H9 (cell line): ENCODE measurements at regions not wholly inside any gene's neighbourhood (a gene's known extent, or its start where the extent isn't known, plus 50 kb on each side); places are given as distances from the start of the nearest gene placed in this dataset.

ENCODE experiments used
- DNase-seq: peaks from one replicate; pipeline ENCODE4 v3.0.0-alpha.2; 2017
- H2AFZ ChIP-seq: one replicate; pipeline ENCODE4 v1.6.1; 2013; ENCODE audit warnings: mild to moderate bottlenecking, low read length, control low read depth, moderate library complexity
- H2AK5ac ChIP-seq: 2 replicates; pipeline ENCODE4 v1.6.1; 2013; ENCODE audit warnings: low read length, control low read depth, mixed read lengths; ENCODE audit not compliant: insufficient read length
- H2BK120ac ChIP-seq: one replicate; pipeline ENCODE4 v1.6.1; 2013; ENCODE audit warnings: low read depth, mild to moderate bottlenecking, low read length, control low read depth, inconsistent platforms; ENCODE audit not compliant: poor library complexity, severe bottlenecking
- H2BK12ac ChIP-seq: 2 replicates; pipeline ENCODE4 v1.6.1; 2013; ENCODE audit warnings: low read length, control low read depth, mixed read lengths, low read depth; ENCODE audit not compliant: insufficient read length
- H2BK15ac ChIP-seq: 2 replicates; pipeline ENCODE4 v1.6.1; 2013; ENCODE audit warnings: low read depth, low read length, control low read depth
- H2BK20ac ChIP-seq: one replicate; pipeline ENCODE4 v1.6.1; 2013; ENCODE audit warnings: low read depth, mild to moderate bottlenecking, low read length, control low read depth, inconsistent platforms; ENCODE audit not compliant: poor library complexity, severe bottlenecking
- H2BK5ac ChIP-seq: 2 replicates; pipeline ENCODE4 v1.6.1; 2013; ENCODE audit warnings: low read length, control low read depth, mixed read lengths; ENCODE audit not compliant: insufficient read length
- H3K14ac ChIP-seq: 2 replicates; pipeline ENCODE4 v1.6.1; 2013; ENCODE audit warnings: low read length, control low read depth; ENCODE audit not compliant: insufficient read depth
- H3K18ac ChIP-seq: 2 replicates; pipeline ENCODE4 v1.6.1; 2013; ENCODE audit warnings: low read depth, mild to moderate bottlenecking, mixed read lengths, low read length, control low read depth; ENCODE audit not compliant: insufficient read length
- H3K23ac ChIP-seq: 2 replicates; pipeline ENCODE4 v1.6.1; 2013; ENCODE audit warnings: low read length, control low read depth, mixed read lengths, low read depth; ENCODE audit not compliant: insufficient read length
- H3K23me2 ChIP-seq: 2 replicates; pipeline ENCODE4 v1.6.1; 2013; ENCODE audit warnings: low read depth, mild to moderate bottlenecking, mixed read lengths, low read length, control low read depth; ENCODE audit not compliant: insufficient read length, poor library complexity, severe bottlenecking
- H3K27ac ChIP-seq: 2 replicates; pipeline ENCODE4 v1.5.1; 2013; ENCODE audit warnings: low read length, control low read depth, mixed read lengths, low read depth; ENCODE audit not compliant: insufficient read length
- H3K27me3 ChIP-seq: 2 replicates; pipeline ENCODE4 v1.6.1; 2013; ENCODE audit warnings: low read length, control low read depth, inconsistent platforms; ENCODE audit not compliant: insufficient read depth
- H3K4ac ChIP-seq: 2 replicates; pipeline ENCODE4 v1.6.1; 2013; ENCODE audit warnings: low read depth, mild to moderate bottlenecking, control low read depth, inconsistent platforms, low read length, moderate library complexity
- H3K4me1 ChIP-seq: 2 replicates; pipeline ENCODE4 v1.6.1; 2013; ENCODE audit warnings: low read length, control low read depth, inconsistent platforms; ENCODE audit not compliant: insufficient read depth
- H3K4me2 ChIP-seq: 2 replicates; pipeline ENCODE4 v1.6.1; 2013; ENCODE audit warnings: low read length, control low read depth, mixed read lengths; ENCODE audit not compliant: insufficient read length, insufficient read depth
- H3K56ac ChIP-seq: 2 replicates; pipeline ENCODE4 v1.6.1; 2013; ENCODE audit warnings: low read depth, mild to moderate bottlenecking, mixed read lengths, low read length, control low read depth; ENCODE audit not compliant: insufficient read length
- H3K79me1 ChIP-seq: 2 replicates; pipeline ENCODE4 v1.6.1; 2013; ENCODE audit warnings: low read depth, mild to moderate bottlenecking, moderate library complexity, low read length, control low read depth, inconsistent platforms; ENCODE audit not compliant: insufficient read depth, poor library complexity, severe bottlenecking
- H3K79me2 ChIP-seq: 2 replicates; pipeline ENCODE4 v1.6.1; 2013; ENCODE audit warnings: low read length, control low read depth, inconsistent platforms; ENCODE audit not compliant: insufficient read depth
- H3K9ac ChIP-seq: 2 replicates; pipeline ENCODE4 v1.6.1; 2013; ENCODE audit warnings: low read length, control low read depth, mixed read lengths; ENCODE audit not compliant: insufficient read length; ENCODE audit errors: extremely low read depth
- H3K9me3 ChIP-seq: one replicate; pipeline ENCODE4 v1.6.1; 2013; ENCODE audit warnings: low read depth, low read length, inconsistent platforms; ENCODE audit not compliant: control insufficient read depth
- H3T11ph ChIP-seq: one replicate; pipeline ENCODE4 v1.6.1; 2013; ENCODE audit warnings: mild to moderate bottlenecking, low read length, control low read depth, inconsistent platforms
- H4K20me1 ChIP-seq: one replicate; pipeline ENCODE4 v1.6.1; 2013; ENCODE audit not compliant: control insufficient read depth, insufficient read length, insufficient read depth
- H4K5ac ChIP-seq: 2 replicates; pipeline ENCODE4 v1.6.1; 2013; ENCODE audit warnings: low read depth, mild to moderate bottlenecking, mixed read lengths, low read length, control low read depth; ENCODE audit not compliant: insufficient read length
- H4K8ac ChIP-seq: replicated peaks from 2 replicates; pipeline ENCODE4 v1.6.1; 2013; ENCODE audit warnings: low read length, control low read depth, mixed read lengths, low read depth; ENCODE audit not compliant: insufficient read length
- H4K91ac ChIP-seq: 2 replicates; pipeline ENCODE4 v1.6.1; 2013; ENCODE audit warnings: low read depth, mild to moderate bottlenecking, moderate library complexity, mixed read lengths, low read length, control low read depth; ENCODE audit not compliant: insufficient read length
- H3K27ac Mint-ChIP-seq, 3 experiments: 2 replicates in 2 of 3; 3 replicates in 1 of 3; pipeline ENCODE4 v1.8.0; 2020 to 2021; ENCODE audit warnings: mixed read lengths in 3 of 3, mild to moderate bottlenecking in 1 of 3, moderate library complexity in 1 of 3
- H3K27me3 Mint-ChIP-seq: 2 replicates; pipeline ENCODE4 v1.8.0; 2021; ENCODE audit warnings: low read depth, mild to moderate bottlenecking, moderate library complexity, mixed read lengths
- H3K36me3 Mint-ChIP-seq, 3 experiments: 2 replicates in 2 of 3; 3 replicates in 1 of 3; pipeline ENCODE4 v1.8.0; 2020 to 2021; ENCODE audit warnings: low read depth in 3 of 3, mixed read lengths in 3 of 3; ENCODE audit not compliant: insufficient read depth in 1 of 3
- H3K4me1 Mint-ChIP-seq, 2 experiments: 2 replicates each; pipeline ENCODE4 v1.8.0; 2020; ENCODE audit warnings: mixed read lengths in 2 of 2
- H3K4me3 Mint-ChIP-seq, 2 experiments: 2 replicates in 1 of 2; 3 replicates in 1 of 2; pipeline ENCODE4 v1.8.0; 2020 to 2021; ENCODE audit warnings: mild to moderate bottlenecking in 2 of 2, mixed read lengths in 2 of 2, moderate library complexity in 1 of 2
- H3K9me3 Mint-ChIP-seq, 2 experiments: 2 replicates in 1 of 2; 3 replicates in 1 of 2; pipeline ENCODE4 v1.8.0; 2020; ENCODE audit warnings: mild to moderate bottlenecking in 2 of 2, mixed read lengths in 2 of 2, moderate library complexity in 1 of 2
- WGBS: extraction: QIAGEN DNeasy Blood & Tissue Kit; methylation state at CpG from one replicate; pipeline ENCODE4 v1.1.7; 2013; ENCODE audit warnings: missing lambda C conversion rate, low lambda C conversion rate, mixed read lengths; ENCODE audit not compliant: insufficient read length; ENCODE audit errors: extremely low coverage; 5-methylcytosine and 5-hydroxymethylcytosine counted together
- TF ChIP-seq, protein P1 (sequence below): fragments of 200-600 bp; sonication (generic); conservative IDR thresholded peaks from 3 replicates; pipeline ENCODE4 v1.8.0; 2021; ENCODE audit warnings: antibody characterized with exemption, mild to moderate bottlenecking

GRCh38 chr20:40446888-40447287 lies 242.1 kb downstream of the MAFB start:
- no peak overlapping the region for H3K56ac ChIP-seq
- no peak overlapping the region for H3K9ac ChIP-seq
- H3K9me3 ChIP-seq, result no peaks in the 10 kb centered on the region
- H4K20me1 ChIP-seq, result no peaks in the 10 kb centered on the region
- H2BK5ac ChIP-seq, result no peak overlapping the region
- no peak overlapping the region for H2BK120ac ChIP-seq
- no peak overlapping the region for H2BK15ac ChIP-seq
- H3K27ac ChIP-seq, result no peak overlapping the region
- no peak overlapping the region for H3K23ac ChIP-seq
- H2AFZ ChIP-seq, result no peak overlapping the region
- H3K27me3 ChIP-seq, result no peaks in the 10 kb centered on the region
- no peaks in the 10 kb centered on the region for H3K79me1 ChIP-seq
- no peak overlapping the region for H3T11ph ChIP-seq
- Mint-ChIP-seq H3K27me3 (peaks cover 1% of the 10 kb centered on the region), H3K4me1 (peaks cover 38% of the 10 kb centered on the region in 2 experiments), H3K27ac (no peak overlapping the region), H3K4me3 (no peak overlapping the region), H3K9me3 (no peaks in the 10 kb centered on the region), H3K36me3 (no peaks in the 10 kb centered on the region)
- H3K23me2 ChIP-seq, result no peaks in the 10 kb centered on the region
- no peak for DNase-seq
- no peak overlapping the region for H2BK12ac ChIP-seq
- no peaks in the 10 kb centered on the region for H3K4me1 ChIP-seq
- no peak overlapping the region for H3K18ac ChIP-seq
- TF ChIP-seq, protein P1, sequence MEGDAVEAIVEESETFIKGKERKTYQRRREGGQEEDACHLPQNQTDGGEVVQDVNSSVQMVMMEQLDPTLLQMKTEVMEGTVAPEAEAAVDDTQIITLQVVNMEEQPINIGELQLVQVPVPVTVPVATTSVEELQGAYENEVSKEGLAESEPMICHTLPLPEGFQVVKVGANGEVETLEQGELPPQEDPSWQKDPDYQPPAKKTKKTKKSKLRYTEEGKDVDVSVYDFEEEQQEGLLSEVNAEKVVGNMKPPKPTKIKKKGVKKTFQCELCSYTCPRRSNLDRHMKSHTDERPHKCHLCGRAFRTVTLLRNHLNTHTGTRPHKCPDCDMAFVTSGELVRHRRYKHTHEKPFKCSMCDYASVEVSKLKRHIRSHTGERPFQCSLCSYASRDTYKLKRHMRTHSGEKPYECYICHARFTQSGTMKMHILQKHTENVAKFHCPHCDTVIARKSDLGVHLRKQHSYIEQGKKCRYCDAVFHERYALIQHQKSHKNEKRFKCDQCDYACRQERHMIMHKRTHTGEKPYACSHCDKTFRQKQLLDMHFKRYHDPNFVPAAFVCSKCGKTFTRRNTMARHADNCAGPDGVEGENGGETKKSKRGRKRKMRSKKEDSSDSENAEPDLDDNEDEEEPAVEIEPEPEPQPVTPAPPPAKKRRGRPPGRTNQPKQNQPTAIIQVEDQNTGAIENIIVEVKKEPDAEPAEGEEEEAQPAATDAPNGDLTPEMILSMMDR, result no peak
- no peak overlapping the region for H3K14ac ChIP-seq
- no peak overlapping the region for H2BK20ac ChIP-seq
- H3K79me2 ChIP-seq, result no peaks in the 10 kb centered on the region
- no peak overlapping the region for H4K5ac ChIP-seq
- no peak overlapping the region for H3K4ac ChIP-seq
- H4K8ac ChIP-seq, result no peak overlapping the region
- H2AK5ac ChIP-seq, result no peak overlapping the region
- no CpG with 5 or more reads among the region's 2 CpGs for WGBS
- no peak overlapping the region for H3K4me2 ChIP-seq
- H4K91ac ChIP-seq, result no peak overlapping the region
